Fibroblast of peridontal ligament (primary cell): ENCODE measurements at regions not wholly inside any gene's neighbourhood (a gene's known extent, or its start where the extent isn't known, plus 50 kb on each side); places are given as distances from the start of the nearest gene placed in this dataset.
"Not testable (repeated sequence)": the region's sequence is repeated elsewhere in the genome, so short reads cannot be mapped to it uniquely, and the experiment has no call there.

Experiments
- DNase-seq: peaks from one replicate; pipeline ENCODE4 v3.0.0-alpha.2; 2010; ENCODE audit errors: extremely low read depth

GRCh38 chr2:8137801-8138200, 544.1 kb upstream of the ID2 start:
- DNase-seq: no peak

GRCh38 chr2:8138525-8138922, 543.3 kb upstream of the ID2 start:
- DNase-seq: no peak

- DNase-seq: peak; percentile 82
These were observed 542.8 kb upstream of the ID2 start for GRCh38 chr2:8138923-8139667.

- DNase-seq: no peak
These were observed 542.1 kb upstream of the ID2 start for GRCh38 chr2:8139668-8140200.

GRCh38 chr2:8141079-8141707, 540.7 kb upstream of the ID2 start:
- DNase-seq: no peak

GRCh38 chr2:8141780-8142179, 540.1 kb upstream of the ID2 start:
- no peak for DNase-seq

- no peak for DNase-seq
These were observed 539.4 kb upstream of the ID2 start for GRCh38 chr2:8142461-8142860.

- DNase-seq: no peak
These were observed 537.7 kb upstream of the ID2 start for GRCh38 chr2:8144131-8144631.

- DNase-seq: peak; percentile 82
These were observed 537.1 kb upstream of the ID2 start for GRCh38 chr2:8144785-8145184.

GRCh38 chr2:8145375-8145774, 536.5 kb upstream of the ID2 start:
- not testable (repeated sequence) for DNase-seq

- no peak for DNase-seq
These were observed 535.5 kb upstream of the ID2 start for GRCh38 chr2:8146132-8147005.

- DNase-seq: peak; percentile 89
These were observed 533.4 kb upstream of the ID2 start for GRCh38 chr2:8148260-8149006.

- no peak for DNase-seq
These were observed 532.9 kb upstream of the ID2 start for GRCh38 chr2:8149007-8149405.

GRCh38 chr2:8149985-8150539, 531.8 kb upstream of the ID2 start:
- peak; percentile 31 for DNase-seq

GRCh38 chr2:8151888-8152287, 530.0 kb upstream of the ID2 start:
- no peak for DNase-seq

- DNase-seq: no peak
These were observed 529.2 kb upstream of the ID2 start for GRCh38 chr2:8152392-8153257.

- no peak for DNase-seq
These were observed 528.6 kb upstream of the ID2 start for GRCh38 chr2:8153258-8153718.

- no peak for DNase-seq
These were observed 527.6 kb upstream of the ID2 start for GRCh38 chr2:8154270-8154669.

- DNase-seq: peak; percentile 30
These were observed 526.9 kb upstream of the ID2 start for GRCh38 chr2:8154936-8155335.
